ENCODE measurements at regions not wholly inside any gene's neighbourhood (a gene's known extent, or its start where the extent isn't known, plus 50 kb on each side); places are given as distances from the start of the nearest gene placed in this dataset.

GRCh38 chr10:132121511-132121830 lies 55.7 kb downstream of the JAKMIP3 start:
- no peak for DNase-seq (ENCODE audit: extremely low spot score)
- POLR2A ChIA-PET, result no interaction called here
- CTCF ChIA-PET, result no interaction called here
- TF ChIP-seq TARDBP (IDR thresholded peaks at IDR 0.05) (no peak), ARNT (IDR thresholded peaks at IDR 0.05) (no peak), LEF1 (IDR thresholded peaks at IDR 0.05; ENCODE audit: borderline replicate concordance) (no peak), L3MBTL2 (conservative IDR thresholded peaks at IDR 0.05) (no peak), ELF4 (IDR thresholded peaks at IDR 0.05) (no peak), HDGF (IDR thresholded peaks at IDR 0.05; ENCODE audit: borderline replicate concordance) (no peak), CTBP1 (IDR thresholded peaks at IDR 0.05; ENCODE audit: borderline replicate concordance) (no peak), FOXM1 (IDR thresholded peaks at IDR 0.05; ENCODE audit: borderline replicate concordance) (no peak), SP1 (IDR thresholded peaks at IDR 0.05) (no peak), ZNF384 (IDR thresholded peaks at IDR 0.05) (no peak), NFRKB (IDR thresholded peaks at IDR 0.05) (no peak), PKNOX1 (IDR thresholded peaks at IDR 0.05) (no peak), BHLHE40 (IDR thresholded peaks at IDR 0.05; ENCODE audit: borderline replicate concordance) (no peak), FOXK2 (IDR thresholded peaks at IDR 0.05) (no peak), FOXA1 (IDR thresholded peaks at IDR 0.05) (no peak), SUZ12 (IDR thresholded peaks at IDR 0.05) (no peak)

- TF ChIP-seq FOXM1 (IDR thresholded peaks at IDR 0.05; ENCODE audit: borderline replicate concordance) (no peak), CTBP1 (IDR thresholded peaks at IDR 0.05; ENCODE audit: borderline replicate concordance) (no peak), FOXA1 (IDR thresholded peaks at IDR 0.05) (no peak), L3MBTL2 (conservative IDR thresholded peaks at IDR 0.05) (no peak), FOXK2 (IDR thresholded peaks at IDR 0.05) (no peak), SP1 (IDR thresholded peaks at IDR 0.05) (no peak)
- no peak for DNase-seq (ENCODE audit: extremely low spot score)
- ChIA-PET POLR2A (no interaction called here), CTCF (no interaction called here)
Observed at GRCh38 chr10:132122097-132122861, 56.5 kb downstream of the JAKMIP3 start.

- TF ChIP-seq LEF1 (IDR thresholded peaks at IDR 0.05; ENCODE audit: borderline replicate concordance) (no peak), SUZ12 (IDR thresholded peaks at IDR 0.05) (no peak), TARDBP (IDR thresholded peaks at IDR 0.05) (no peak), PKNOX1 (IDR thresholded peaks at IDR 0.05) (no peak), NFRKB (IDR thresholded peaks at IDR 0.05) (no peak), ARNT (IDR thresholded peaks at IDR 0.05) (no peak), L3MBTL2 (conservative IDR thresholded peaks at IDR 0.05) (no peak), FOXA1 (IDR thresholded peaks at IDR 0.05) (no peak), ELF4 (IDR thresholded peaks at IDR 0.05) (no peak), CTBP1 (IDR thresholded peaks at IDR 0.05; ENCODE audit: borderline replicate concordance) (no peak), FOXK2 (IDR thresholded peaks at IDR 0.05) (no peak), FOXM1 (IDR thresholded peaks at IDR 0.05; ENCODE audit: borderline replicate concordance) (no peak), HDGF (IDR thresholded peaks at IDR 0.05; ENCODE audit: borderline replicate concordance) (no peak), ZNF384 (IDR thresholded peaks at IDR 0.05) (no peak), BHLHE40 (IDR thresholded peaks at IDR 0.05; ENCODE audit: borderline replicate concordance) (no peak), SP1 (IDR thresholded peaks at IDR 0.05) (no peak)
- POLR2A ChIA-PET, result no interaction called here
- DNase-seq (ENCODE audit: extremely low spot score), result no peak
- CTCF ChIA-PET, result interaction anchor here (0.7 kb wide), 1 partner anchor 555 kb away, joined by 3 read pairs; no protein-coding TSS in a partner anchor
Observed at GRCh38 chr10:132122939-132123445, 57.2 kb downstream of the JAKMIP3 start.

GRCh38 chr10:132123606-132124005 lies 57.9 kb downstream of the JAKMIP3 start:
- TF ChIP-seq TARDBP (IDR thresholded peaks at IDR 0.05), result no peak
- TF ChIP-seq ARNT (IDR thresholded peaks at IDR 0.05), result no peak
- TF ChIP-seq NFRKB (IDR thresholded peaks at IDR 0.05), result no peak
- no peak for TF ChIP-seq LEF1 (IDR thresholded peaks at IDR 0.05; ENCODE audit: borderline replicate concordance)
- no peak for TF ChIP-seq HDGF (IDR thresholded peaks at IDR 0.05; ENCODE audit: borderline replicate concordance)
- no peak for TF ChIP-seq FOXM1 (IDR thresholded peaks at IDR 0.05; ENCODE audit: borderline replicate concordance)
- no peak for TF ChIP-seq FOXK2 (IDR thresholded peaks at IDR 0.05)
- no peak for TF ChIP-seq ZNF384 (IDR thresholded peaks at IDR 0.05)
- no peak for TF ChIP-seq FOXA1 (IDR thresholded peaks at IDR 0.05)
- TF ChIP-seq SP1 (IDR thresholded peaks at IDR 0.05), result no peak
- no peak for TF ChIP-seq L3MBTL2 (conservative IDR thresholded peaks at IDR 0.05)
- no peak for TF ChIP-seq SUZ12 (IDR thresholded peaks at IDR 0.05)
- TF ChIP-seq ELF4 (IDR thresholded peaks at IDR 0.05), result no peak
- TF ChIP-seq CTBP1 (IDR thresholded peaks at IDR 0.05; ENCODE audit: borderline replicate concordance), result no peak
- no peak for TF ChIP-seq PKNOX1 (IDR thresholded peaks at IDR 0.05)
- TF ChIP-seq BHLHE40 (IDR thresholded peaks at IDR 0.05; ENCODE audit: borderline replicate concordance), result no peak
- CTCF ChIA-PET, result interaction anchor here (0.7 kb wide), 1 partner anchor 554 kb away, joined by 3 read pairs; no protein-coding TSS in a partner anchor
- no peak for DNase-seq (ENCODE audit: extremely low spot score)
- POLR2A ChIA-PET, result no interaction called here

- ChIA-PET CTCF (no interaction called here), POLR2A (no interaction called here)
- DNase-seq (ENCODE audit: extremely low spot score), result no peak
- no peak for TF ChIP-seq SUZ12 (IDR thresholded peaks at IDR 0.05)
- TF ChIP-seq ZNF384 (IDR thresholded peaks at IDR 0.05), result no peak
- TF ChIP-seq FOXA1 (IDR thresholded peaks at IDR 0.05), result no peak
- TF ChIP-seq TARDBP (IDR thresholded peaks at IDR 0.05), result no peak
- no peak for TF ChIP-seq NFRKB (IDR thresholded peaks at IDR 0.05)
- TF ChIP-seq BHLHE40 (IDR thresholded peaks at IDR 0.05; ENCODE audit: borderline replicate concordance), result no peak
- no peak for TF ChIP-seq ELF4 (IDR thresholded peaks at IDR 0.05)
- TF ChIP-seq CTBP1 (IDR thresholded peaks at IDR 0.05; ENCODE audit: borderline replicate concordance), result no peak
- TF ChIP-seq PKNOX1 (IDR thresholded peaks at IDR 0.05), result no peak
- TF ChIP-seq LEF1 (IDR thresholded peaks at IDR 0.05; ENCODE audit: borderline replicate concordance), result no peak
Observed at GRCh38 chr10:132124201-132124920, 58.6 kb downstream of the JAKMIP3 start.
